Fibroblast of lung (primary cell): ENCODE measurements at regions not wholly inside any gene's neighbourhood (a gene's known extent, or its start where the extent isn't known, plus 50 kb on each side); places are given as distances from the start of the nearest gene placed in this dataset.

Source experiments
- DNase-seq, 2 donors: peaks; one replicate each; pipeline versions ENCODE4 v3.0.0 to v3.0.0-alpha.2; 2010; ENCODE audit warnings: low read depth in 2 of 2
- H2AFZ ChIP-seq: 2 replicates; pipeline ENCODE4 v1.5.1; 2012; ENCODE audit warnings: low read length, control low read depth, inconsistent platforms
- H3K27ac ChIP-seq: 2 replicates; pipeline ENCODE4 v1.5.1; 2011; ENCODE audit warnings: low read length, control low read depth; ENCODE audit not compliant: insufficient read depth
- H3K27me3 ChIP-seq: 2 replicates; pipeline ENCODE4 v1.5.1; 2011; ENCODE audit warnings: mild to moderate bottlenecking, low read length; ENCODE audit not compliant: control insufficient read depth, insufficient read depth
- H3K36me3 ChIP-seq: 2 replicates; pipeline ENCODE4 v1.5.1; 2011; ENCODE audit warnings: low read length; ENCODE audit not compliant: control insufficient read depth, insufficient read depth
- H3K4me1 ChIP-seq: 2 replicates; pipeline ENCODE4 v1.5.1; 2011; ENCODE audit warnings: low read length; ENCODE audit not compliant: control insufficient read depth, insufficient read depth; ENCODE audit errors: extremely low read depth
- H3K4me2 ChIP-seq: 2 replicates; pipeline ENCODE4 v1.5.1; 2011; ENCODE audit warnings: low read length, control low read depth; ENCODE audit not compliant: insufficient read depth; ENCODE audit errors: extremely low read depth
- H3K4me3 ChIP-seq, 4 experiments: fragments of 200-600 bp in 1 of 4; sonication (generic) in 1 of 4; replicated peaks in 1 of 4; 2 replicates each; pipeline ENCODE4 v1.5.1; 2011 to 2016; ENCODE audit warnings: low read length in 4 of 4, low read depth in 3 of 4, mild to moderate bottlenecking in 3 of 4, control low read depth in 2 of 4, inconsistent platforms in 1 of 4, mixed read lengths in 1 of 4; ENCODE audit not compliant: insufficient read depth in 1 of 4; ENCODE audit errors: control extremely low read depth in 1 of 4
- H3K79me2 ChIP-seq: 2 replicates; pipeline ENCODE4 v1.5.1; 2012; ENCODE audit warnings: mild to moderate bottlenecking, low read length, inconsistent platforms; ENCODE audit not compliant: control insufficient read depth, insufficient read depth
- H3K9ac ChIP-seq: 2 replicates; pipeline ENCODE4 v1.5.1; 2011; ENCODE audit warnings: mild to moderate bottlenecking, low read length, control low read depth; ENCODE audit not compliant: insufficient read depth
- H3K9me3 ChIP-seq: 2 replicates; pipeline ENCODE4 v1.5.1; 2012; ENCODE audit warnings: low read depth, low read length; ENCODE audit not compliant: control insufficient read depth, insufficient read depth
- H4K20me1 ChIP-seq: 2 replicates; pipeline ENCODE4 v1.5.1; 2011; ENCODE audit warnings: low read length; ENCODE audit not compliant: control insufficient read depth, insufficient read depth; ENCODE audit errors: extremely low read depth
- EZH2 ChIP-seq: IDR thresholded peaks from 2 replicates; pipeline ENCODE4 v1.5.1; 2012; ENCODE audit warnings: low read length, control low read depth, mild to moderate bottlenecking; ENCODE audit errors: missing control alignments
- TF ChIP-seq, protein P1 (sequence below), 2 donors: IDR thresholded peaks in 1 of 2; conservative IDR thresholded peaks in 1 of 2; 1 replicate in 1 of 2; 2 replicates in 1 of 2; pipeline ENCODE4 v1.5.1; 2011 to 2012; ENCODE audit warnings: low read length in 2 of 2, control low read depth in 1 of 2, inconsistent platforms in 1 of 2, low read depth in 1 of 2, mild to moderate bottlenecking in 1 of 2

DNA sequence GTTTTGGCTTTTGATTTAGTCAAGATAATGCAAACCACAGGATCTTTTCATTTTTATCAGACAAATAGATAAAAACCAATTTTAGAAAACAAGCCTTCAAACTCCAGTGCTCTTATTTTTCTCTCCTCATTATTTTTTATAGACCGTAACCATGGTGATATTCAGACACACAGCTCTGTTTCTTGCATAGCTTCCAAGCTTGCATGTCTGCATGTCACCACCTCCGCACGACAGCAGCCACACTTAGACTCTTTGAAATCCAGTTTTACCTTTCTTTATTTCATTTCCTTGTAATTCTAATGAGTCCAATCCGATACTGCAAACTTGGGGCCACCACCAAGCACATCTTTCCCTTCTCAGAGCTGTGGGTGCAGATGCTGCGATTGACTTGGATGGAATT is 94.3 kb upstream of the GPM6A start:
- no peaks in the 10 kb centered on the region for H3K9me3 ChIP-seq
- H3K27me3 ChIP-seq = no peaks in the 10 kb centered on the region
- H3K9ac ChIP-seq = no peak overlapping the region
- no peak overlapping the region for H3K4me2 ChIP-seq
- no peaks in the 10 kb centered on the region for H4K20me1 ChIP-seq
- no peak for DNase-seq
- no peak overlapping the region for H2AFZ ChIP-seq
- H3K79me2 ChIP-seq = no peaks in the 10 kb centered on the region
- H3K36me3 ChIP-seq = no peaks in the 10 kb centered on the region
- no peak overlapping the region for H3K4me3 ChIP-seq
- no peak for TF ChIP-seq EZH2
- TF ChIP-seq, protein P1, sequence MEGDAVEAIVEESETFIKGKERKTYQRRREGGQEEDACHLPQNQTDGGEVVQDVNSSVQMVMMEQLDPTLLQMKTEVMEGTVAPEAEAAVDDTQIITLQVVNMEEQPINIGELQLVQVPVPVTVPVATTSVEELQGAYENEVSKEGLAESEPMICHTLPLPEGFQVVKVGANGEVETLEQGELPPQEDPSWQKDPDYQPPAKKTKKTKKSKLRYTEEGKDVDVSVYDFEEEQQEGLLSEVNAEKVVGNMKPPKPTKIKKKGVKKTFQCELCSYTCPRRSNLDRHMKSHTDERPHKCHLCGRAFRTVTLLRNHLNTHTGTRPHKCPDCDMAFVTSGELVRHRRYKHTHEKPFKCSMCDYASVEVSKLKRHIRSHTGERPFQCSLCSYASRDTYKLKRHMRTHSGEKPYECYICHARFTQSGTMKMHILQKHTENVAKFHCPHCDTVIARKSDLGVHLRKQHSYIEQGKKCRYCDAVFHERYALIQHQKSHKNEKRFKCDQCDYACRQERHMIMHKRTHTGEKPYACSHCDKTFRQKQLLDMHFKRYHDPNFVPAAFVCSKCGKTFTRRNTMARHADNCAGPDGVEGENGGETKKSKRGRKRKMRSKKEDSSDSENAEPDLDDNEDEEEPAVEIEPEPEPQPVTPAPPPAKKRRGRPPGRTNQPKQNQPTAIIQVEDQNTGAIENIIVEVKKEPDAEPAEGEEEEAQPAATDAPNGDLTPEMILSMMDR (conservative IDR thresholded peaks at IDR 0.05 in 1 of 2, IDR thresholded peaks at IDR 0.05 in 1 of 2; ENCODE audit: low read depth in 1 of 2, low read length in 2 of 2) = no peak
- no peak overlapping the region for H3K27ac ChIP-seq
- H3K4me1 ChIP-seq = no peaks in the 10 kb centered on the region

DNA sequence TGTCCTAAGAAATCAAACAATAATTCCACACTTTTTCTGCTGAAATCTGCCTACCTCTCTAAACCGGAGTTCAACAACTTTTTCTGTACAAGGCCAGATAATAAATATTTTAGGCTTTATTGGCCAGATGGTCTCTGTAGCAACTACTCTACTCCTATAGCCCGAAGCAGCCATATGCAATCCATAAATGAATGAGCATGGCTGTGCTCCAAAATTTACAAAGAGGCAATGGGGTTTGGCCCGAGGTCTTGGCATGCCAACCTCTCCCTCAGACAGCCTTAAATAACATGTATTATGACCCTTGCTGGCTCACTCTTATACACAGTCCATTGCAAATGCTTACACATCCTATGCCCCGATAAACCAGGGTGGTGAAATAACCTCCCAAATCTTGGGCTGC is 98.6 kb upstream of the GPM6A start:
- Histone ChIP-seq H3K4me3 (no peak overlapping the region), H4K20me1 (no peaks in the 10 kb centered on the region), H3K27me3 (no peaks in the 10 kb centered on the region), H3K79me2 (no peaks in the 10 kb centered on the region), H3K9ac (no peak overlapping the region), H3K27ac (no peak overlapping the region), H3K36me3 (no peaks in the 10 kb centered on the region), H3K4me2 (no peak overlapping the region), H3K9me3 (no peaks in the 10 kb centered on the region), H3K4me1 (no peaks in the 10 kb centered on the region), H2AFZ (no peak overlapping the region)
- no peak for DNase-seq
- TF ChIP-seq EZH2 = no peak
- TF ChIP-seq, protein P1 (conservative IDR thresholded peaks at IDR 0.05 in 1 of 2, IDR thresholded peaks at IDR 0.05 in 1 of 2; ENCODE audit: low read depth in 1 of 2, low read length in 2 of 2) = no peak

DNA sequence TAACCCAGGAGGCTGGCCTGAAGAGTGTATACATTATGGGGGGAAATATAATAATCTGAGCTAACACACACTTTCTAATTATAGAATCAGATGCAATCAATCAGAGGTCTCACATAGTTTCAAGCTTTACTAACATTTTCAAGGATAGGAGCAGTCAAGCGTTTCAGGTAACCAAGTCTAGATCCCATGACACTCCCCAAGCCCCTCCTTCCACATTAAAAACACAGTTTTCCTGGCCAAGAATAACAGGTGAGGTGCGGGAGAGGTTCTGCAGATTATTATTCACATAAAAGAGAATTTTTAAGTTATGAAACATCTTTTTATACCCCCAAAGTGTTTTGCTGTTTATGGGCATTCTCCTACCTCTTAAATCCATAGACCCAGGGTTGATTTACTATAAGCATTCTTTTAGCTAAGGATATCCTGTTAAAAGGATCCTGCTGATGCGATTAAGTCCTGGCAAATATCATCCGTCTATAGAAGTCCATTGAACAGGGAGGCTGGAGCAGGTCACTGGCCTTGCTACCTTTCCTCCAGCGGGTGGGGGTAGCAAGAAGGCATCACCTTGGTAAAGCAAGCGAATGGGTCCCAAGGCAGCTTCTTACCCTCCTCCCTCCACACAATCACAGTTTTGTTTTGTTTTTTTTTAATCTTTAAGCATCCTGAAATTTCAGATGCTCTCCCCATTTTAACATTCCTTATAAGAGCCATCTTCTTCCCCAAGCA is 104.7 kb upstream of the GPM6A start:
- TF ChIP-seq, protein P1 (conservative IDR thresholded peaks at IDR 0.05 in 1 of 2, IDR thresholded peaks at IDR 0.05 in 1 of 2; ENCODE audit: low read depth in 1 of 2, low read length in 2 of 2) = no peak
- TF ChIP-seq EZH2 = no peak

More for the DNA sequence above, 104.7 kb upstream of the GPM6A start:
- H3K79me2 ChIP-seq = no peaks in the 10 kb centered on the region
- DNase-seq = no peak
- H2AFZ ChIP-seq = no peak overlapping the region
- H4K20me1 ChIP-seq = no peaks in the 10 kb centered on the region
- no peak overlapping the region for H3K4me2 ChIP-seq
- H3K4me1 ChIP-seq = no peaks in the 10 kb centered on the region
- H3K4me3 ChIP-seq = no peak overlapping the region
- H3K27ac ChIP-seq = no peak overlapping the region
- H3K27me3 ChIP-seq = no peaks in the 10 kb centered on the region
- no peaks in the 10 kb centered on the region for H3K36me3 ChIP-seq
- no peaks in the 10 kb centered on the region for H3K9me3 ChIP-seq
- H3K9ac ChIP-seq = no peak overlapping the region
